Peyer's patch (tissue), 4 donors: ENCODE measurements at regions not wholly inside any gene's neighbourhood (a gene's known extent, or its start where the extent isn't known, plus 50 kb on each side); places are given as distances from the start of the nearest gene placed in this dataset.

Source experiments
- CTCF ChIP-seq, 6 experiments: fragments of 450-650 bp in 4 of 6; fragments of 200-600 bp in 2 of 6; sonication (generic) in 1 of 6; IDR thresholded peaks; one replicate each; pipeline ENCODE4 v1.5.1; 2017 to 2019; ENCODE audit warnings: antibody characterized with exemption in 6 of 6, mild to moderate bottlenecking in 3 of 6, moderate library complexity in 1 of 6
- POLR2A ChIP-seq, 2 donors: fragments of 450-650 bp; IDR thresholded peaks; one replicate each; pipeline ENCODE4 v1.5.1; 2017; ENCODE audit warnings: antibody characterized with exemption in 2 of 2, mild to moderate bottlenecking in 2 of 2, moderate library complexity in 2 of 2

GRCh38 chr9:20252778-20253177 lies 369.5 kb downstream of the MLLT3 start:
- TF ChIP-seq CTCF (IDR thresholded peaks at IDR 0.05), result no peak
- no peak for TF ChIP-seq POLR2A (IDR thresholded peaks at IDR 0.05)
